ENCODE measurements at regions not wholly inside any gene's neighbourhood (a gene's known extent, or its start where the extent isn't known, plus 50 kb on each side); places are given as distances from the start of the nearest gene placed in this dataset.

DNA sequence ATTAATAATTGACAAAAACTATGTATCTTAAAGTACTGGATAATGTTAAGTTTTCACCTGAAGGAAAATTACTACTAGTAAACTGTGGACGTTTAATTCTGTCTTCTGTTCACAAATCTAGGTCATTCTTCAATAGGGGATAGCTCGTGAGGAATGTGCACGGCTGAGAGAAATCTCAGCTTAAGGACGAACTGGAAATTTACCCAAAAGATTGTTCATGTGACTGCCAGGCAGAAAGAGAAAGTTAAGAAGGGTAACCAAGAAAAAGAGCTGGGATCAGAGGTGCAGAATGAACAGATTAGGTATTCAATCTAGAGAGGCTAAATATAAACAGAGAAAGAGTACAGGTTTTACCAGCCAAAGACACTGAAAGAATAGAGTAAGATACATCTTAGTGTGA lies 245.3 kb downstream of the CASP12 start:
- no peak overlapping the region for H2AK5ac ChIP-seq (ENCODE audit: low read depth, low read length)
- H3K27me3 ChIP-seq (ENCODE audit: control insufficient read depth, insufficient read depth, low read length), result no peaks in the 10 kb centered on the region
- no peak overlapping the region for H3K18ac ChIP-seq (ENCODE audit: low read depth, low read length)
- H2BK20ac ChIP-seq (ENCODE audit: low read depth, low read length), result no peak overlapping the region
- in situ Hi-C loops (cut with MboI; ENCODE audit: low sequenced_read_pairs), result no loop called here
- TF ChIP-seq MXI1 (IDR thresholded peaks at IDR 0.05; ENCODE audit: borderline replicate concordance, low read depth, low read length), result no peak
- TF ChIP-seq MAFK (IDR thresholded peaks at IDR 0.05; ENCODE audit: low read depth, low read length), result no peak
- TF ChIP-seq FOS (IDR thresholded peaks at IDR 0.05; ENCODE audit: low read depth, low read length), result no peak
- TF ChIP-seq NFE2L2 (IDR thresholded peaks at IDR 0.05; ENCODE audit: low read depth, low read length), result no peak
- TF ChIP-seq, protein P1, sequence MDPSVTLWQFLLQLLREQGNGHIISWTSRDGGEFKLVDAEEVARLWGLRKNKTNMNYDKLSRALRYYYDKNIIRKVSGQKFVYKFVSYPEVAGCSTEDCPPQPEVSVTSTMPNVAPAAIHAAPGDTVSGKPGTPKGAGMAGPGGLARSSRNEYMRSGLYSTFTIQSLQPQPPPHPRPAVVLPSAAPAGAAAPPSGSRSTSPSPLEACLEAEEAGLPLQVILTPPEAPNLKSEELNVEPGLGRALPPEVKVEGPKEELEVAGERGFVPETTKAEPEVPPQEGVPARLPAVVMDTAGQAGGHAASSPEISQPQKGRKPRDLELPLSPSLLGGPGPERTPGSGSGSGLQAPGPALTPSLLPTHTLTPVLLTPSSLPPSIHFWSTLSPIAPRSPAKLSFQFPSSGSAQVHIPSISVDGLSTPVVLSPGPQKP (IDR thresholded peaks at IDR 0.05; ENCODE audit: borderline replicate concordance, low read depth, low read length), result no peak
- no peak for TF ChIP-seq RFX5 (IDR thresholded peaks at IDR 0.05; ENCODE audit: low read depth, low read length)
- no peak for TF ChIP-seq CEBPB (IDR thresholded peaks at IDR 0.05; ENCODE audit: low read depth, low read length)
- no peak for TF ChIP-seq POLR2A (IDR thresholded peaks at IDR 0.05; ENCODE audit: low read depth, low read length)
- TF ChIP-seq CHD1 (IDR thresholded peaks at IDR 0.05; ENCODE audit: low read depth, low read length), result no peak
- TF ChIP-seq RCOR1 (IDR thresholded peaks at IDR 0.05; ENCODE audit: insufficient replicate concordance, low read length), result no peak
- TF ChIP-seq BHLHE40 (IDR thresholded peaks at IDR 0.05; ENCODE audit: low read depth, low read length), result no peak
- TF ChIP-seq MAZ (IDR thresholded peaks at IDR 0.05; ENCODE audit: borderline replicate concordance, low read depth, low read length), result no peak
- TF ChIP-seq, protein P2, sequence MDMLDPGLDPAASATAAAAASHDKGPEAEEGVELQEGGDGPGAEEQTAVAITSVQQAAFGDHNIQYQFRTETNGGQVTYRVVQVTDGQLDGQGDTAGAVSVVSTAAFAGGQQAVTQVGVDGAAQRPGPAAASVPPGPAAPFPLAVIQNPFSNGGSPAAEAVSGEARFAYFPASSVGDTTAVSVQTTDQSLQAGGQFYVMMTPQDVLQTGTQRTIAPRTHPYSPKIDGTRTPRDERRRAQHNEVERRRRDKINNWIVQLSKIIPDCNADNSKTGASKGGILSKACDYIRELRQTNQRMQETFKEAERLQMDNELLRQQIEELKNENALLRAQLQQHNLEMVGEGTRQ (IDR thresholded peaks at IDR 0.05; ENCODE audit: low read depth, low read length), result no peak
- no peak for TF ChIP-seq RAD21 (IDR thresholded peaks at IDR 0.05; ENCODE audit: low read length)
- no peak for TF ChIP-seq SMC3 (IDR thresholded peaks at IDR 0.05; ENCODE audit: low read depth, low read length)
- BruUV-seq (replicated peaks), result no TSS peak
- WGBS, 2 experiments (ENCODE audit: extremely low coverage in 2 of 2, insufficient read length in 1 of 2), result 81% methylated on average over 3 of the region's 4 CpGs; no CpG with 5 or more reads in 1 of the 2 experiments
- no peak overlapping the region for H2AFZ ChIP-seq (replicated peaks; ENCODE audit: low read length, poor library complexity)
- H2BK15ac ChIP-seq (ENCODE audit: low read depth, low read length), result no peak overlapping the region
- DNase-seq (no peak), ATAC-seq (ENCODE audit: low read depth) (no peak)
- H4K20me1 ChIP-seq (ENCODE audit: insufficient read depth, low read length), result no peaks in the 10 kb centered on the region
- ChIA-PET CTCF (no interaction called here), POLR2A (ENCODE audit: unreplicated experiment) (no interaction called here)
- H3K23ac ChIP-seq (ENCODE audit: low read depth, low read length), result no peak overlapping the region
- dilution Hi-C loops (cut with HindIII; ENCODE audit: low sequenced_read_pairs, unreplicated experiment), result no loop called here
- H3K4me3 ChIP-seq (ENCODE audit: insufficient read depth, low read depth, low read length), result no peak overlapping the region
- H2BK5ac ChIP-seq (ENCODE audit: low read depth, low read length, poor library complexity, severe bottlenecking), result no peak overlapping the region
- no peak overlapping the region for H3K4me2 ChIP-seq (ENCODE audit: low read depth, low read length)
- H3K56ac ChIP-seq (ENCODE audit: extremely low read depth, insufficient read depth, low read length), result no peak overlapping the region
- intact Hi-C loops (cut with micrococcal nuclease), result no loop called here
- no peaks in the 10 kb centered on the region for H3K9me3 ChIP-seq (ENCODE audit: control insufficient read depth, insufficient read depth, low read length)
- H2BK120ac ChIP-seq (ENCODE audit: low read depth, low read length), result no peak overlapping the region
- H3K4ac ChIP-seq (ENCODE audit: low read depth, low read length), result no peak overlapping the region
- no peak overlapping the region for H4K5ac ChIP-seq (ENCODE audit: low read depth, low read length)
- H3K27ac ChIP-seq (ENCODE audit: insufficient read depth, low read length), result no peak overlapping the region
- H3K79me1 ChIP-seq (ENCODE audit: low read depth in 1 of 2, low read length in 2 of 2), result no peaks in the 10 kb centered on the region
- no peak overlapping the region for H2AK9ac ChIP-seq (replicated peaks; ENCODE audit: low read depth, low read length, poor library complexity)
- no peaks in the 10 kb centered on the region for H3K9me1 ChIP-seq (ENCODE audit: insufficient read depth, low read length)
- no peak overlapping the region for H4K8ac ChIP-seq (ENCODE audit: low read depth in 2 of 2, low read length in 2 of 2)
- no peaks in the 10 kb centered on the region for H3K4me1 ChIP-seq (ENCODE audit: control insufficient read depth, insufficient read depth, low read length)
- no peaks in the 10 kb centered on the region for H3K36me3 ChIP-seq (ENCODE audit: control insufficient read depth, insufficient read depth, low read length)
- no peak overlapping the region for H4K91ac ChIP-seq (ENCODE audit: insufficient read depth, low read depth, low read length)
- no peak overlapping the region for H3K14ac ChIP-seq (replicated peaks; ENCODE audit: low read depth, low read length)
- no peak overlapping the region for H3K9ac ChIP-seq (ENCODE audit: low read depth, low read length)

Measured in IMR-90 (cell line).